Kidney (tissue), 13 donors: ENCODE measurements at regions not wholly inside any gene's neighbourhood (a gene's known extent, or its start where the extent isn't known, plus 50 kb on each side); places are given as distances from the start of the nearest gene placed in this dataset.

Source experiments
- DNase-seq, 5 donors: peaks; one replicate each; pipeline ENCODE4 v3.0.0-alpha.2; 2013 to 2020
- FAIRE-seq: peaks from 2 replicates; lab custom pipeline; 2012; peaks lifted over from hg19 to GRCh38; lab: Jason Lieb, UNC
- H3K27ac ChIP-seq, 2 donors: one replicate each; pipeline ENCODE4 v1.7.0; 2013; ENCODE audit warnings: low read depth in 2 of 2, low read length in 2 of 2, inconsistent platforms in 1 of 2
- H3K27me3 ChIP-seq: one replicate; pipeline ENCODE4 v1.7.1; 2013; ENCODE audit warnings: low read length, inconsistent platforms; ENCODE audit not compliant: control insufficient read depth, insufficient read depth
- H3K36me3 ChIP-seq, 3 donors: one replicate each; pipeline versions ENCODE4 v1.7.0 to v1.7.1; 2013; ENCODE audit warnings: low read length in 3 of 3, control low read depth in 1 of 3, inconsistent platforms in 1 of 3; ENCODE audit not compliant: insufficient read depth in 3 of 3, control insufficient read depth in 2 of 3
- H3K4me1 ChIP-seq, 3 donors: one replicate each; pipeline versions ENCODE4 v1.7.0 to v1.7.1; 2013; ENCODE audit warnings: low read length in 3 of 3, inconsistent platforms in 1 of 3, low read depth in 1 of 3; ENCODE audit not compliant: control insufficient read depth in 2 of 3, insufficient read depth in 2 of 3
- H3K4me3 ChIP-seq, 3 donors: one replicate each; pipeline versions ENCODE4 v1.7.0 to v1.8.1; 2013; ENCODE audit warnings: low read length in 3 of 3, control low read depth in 1 of 3, inconsistent platforms in 1 of 3
- H3K9ac ChIP-seq, 3 donors: one replicate each; pipeline versions ENCODE4 v1.7.0 to v1.7.1; 2013; ENCODE audit warnings: low read length in 3 of 3, control low read depth in 1 of 3, inconsistent platforms in 1 of 3
- H3K9me3 ChIP-seq, 3 donors: one replicate each; pipeline versions ENCODE4 v1.7.0 to v1.7.1; 2013; ENCODE audit warnings: low read length in 3 of 3, control low read depth in 1 of 3, inconsistent platforms in 1 of 3; ENCODE audit not compliant: control insufficient read depth in 2 of 3, insufficient read depth in 1 of 3
- CTCF ChIP-seq: IDR thresholded peaks from 3 replicates; pipeline ENCODE4 v1.5.1; 2012; ENCODE audit warnings: mild to moderate bottlenecking, moderate library complexity, borderline replicate concordance; ENCODE audit not compliant: insufficient read depth; ENCODE audit errors: extremely low read depth
- intact Hi-C: fragments of 100-400 bp; cut with DNase I; formaldehyde crosslinking; loops from one replicate; pipeline ENCODE4 v1.11.1; 2022
- donor health status: control.
- donor health status: control.
- donor health status: control.
- donor health status: control.
- donor health status: control.
- donor health status: DM: yes; HTN: yes; CAD: no.
- donor health status: Normal renal cell carcinoma (clear cell type).

- Histone ChIP-seq H3K36me3 (no peaks in the 10 kb centered on the region), H3K9ac (no peak overlapping the region), H3K27me3 (no peaks in the 10 kb centered on the region), H3K4me1 (no peaks in the 10 kb centered on the region), H3K27ac (no peak overlapping the region), H3K4me3 (no peak overlapping the region), H3K9me3 (peaks cover 0 to 7% (median 0%) of the 10 kb centered on the region in 3 donors)
- TF ChIP-seq CTCF = no peak
- no peak for FAIRE-seq
- no peak for DNase-seq
- intact Hi-C loops = no loop called here
Measured at GRCh38 chr15:94875550-94875949, 644.2 kb downstream of the MCTP2 start.

GRCh38 chr15:94877833-94878232 is 646.5 kb downstream of the MCTP2 start:
- intact Hi-C loops = no loop called here
- Histone ChIP-seq H3K27ac (no peak overlapping the region), H3K27me3 (no peaks in the 10 kb centered on the region), H3K9me3 (peaks cover 0 to 4% (median 0%) of the 10 kb centered on the region in 3 donors), H3K4me1 (no peaks in the 10 kb centered on the region), H3K4me3 (no peak overlapping the region), H3K36me3 (no peaks in the 10 kb centered on the region), H3K9ac (no peak overlapping the region)
- DNase-seq (no peak), FAIRE-seq (no peak)
- no peak for TF ChIP-seq CTCF

GRCh38 chr15:94882071-94882712 is 650.8 kb downstream of the MCTP2 start:
- no peak overlapping the region for H3K9ac ChIP-seq
- intact Hi-C loops = no loop called here
- H3K9me3 ChIP-seq = peaks cover 0 to 11% (median 0%) of the 10 kb centered on the region in 3 donors
- H3K36me3 ChIP-seq = no peaks in the 10 kb centered on the region
- no peaks in the 10 kb centered on the region for H3K27me3 ChIP-seq
- no peak overlapping the region for H3K27ac ChIP-seq
- FAIRE-seq (no peak), DNase-seq (peak in 1 of 5 donors; percentile 43)
- no peaks in the 10 kb centered on the region for H3K4me1 ChIP-seq
- H3K4me3 ChIP-seq = no peak overlapping the region
- no peak for TF ChIP-seq CTCF

GRCh38 chr15:94887391-94887790 is 656.0 kb downstream of the MCTP2 start:
- H3K4me1 ChIP-seq = no peaks in the 10 kb centered on the region
- DNase-seq = no peak
- H3K9ac ChIP-seq = no peak overlapping the region
- H3K9me3 ChIP-seq = peaks cover 0 to 7% (median 0%) of the 10 kb centered on the region in 3 donors
- H3K36me3 ChIP-seq = no peaks in the 10 kb centered on the region
- TF ChIP-seq CTCF = no peak
- H3K27ac ChIP-seq = no peak overlapping the region
- no peaks in the 10 kb centered on the region for H3K27me3 ChIP-seq
- FAIRE-seq = no peak
- H3K4me3 ChIP-seq = no peak overlapping the region
- intact Hi-C loops = no loop called here
